ENCODE measurements at regions not wholly inside any gene's neighbourhood (a gene's known extent, or its start where the extent isn't known, plus 50 kb on each side); places are given as distances from the start of the nearest gene placed in this dataset.

DNA sequence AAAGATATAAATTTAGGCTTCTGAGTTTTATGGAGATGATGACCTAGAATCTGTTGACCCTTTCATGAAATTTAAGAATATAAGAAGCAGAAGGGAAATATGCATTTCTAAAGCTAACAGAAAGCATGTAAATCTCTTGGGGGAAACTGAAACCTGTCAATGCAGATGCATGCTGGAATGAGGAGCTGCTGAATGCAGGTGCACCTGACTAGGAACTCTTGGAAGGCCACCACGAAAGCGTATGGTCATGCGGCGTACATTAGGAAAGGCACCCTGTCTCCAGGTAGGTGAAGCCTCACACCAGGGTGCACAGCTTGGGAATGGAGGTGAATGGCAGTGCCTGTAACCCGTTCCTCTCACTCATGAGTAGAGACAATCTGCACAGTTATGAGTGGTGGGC is 309.7 kb downstream of the SEC16B start:
- TF ChIP-seq, protein P1, sequence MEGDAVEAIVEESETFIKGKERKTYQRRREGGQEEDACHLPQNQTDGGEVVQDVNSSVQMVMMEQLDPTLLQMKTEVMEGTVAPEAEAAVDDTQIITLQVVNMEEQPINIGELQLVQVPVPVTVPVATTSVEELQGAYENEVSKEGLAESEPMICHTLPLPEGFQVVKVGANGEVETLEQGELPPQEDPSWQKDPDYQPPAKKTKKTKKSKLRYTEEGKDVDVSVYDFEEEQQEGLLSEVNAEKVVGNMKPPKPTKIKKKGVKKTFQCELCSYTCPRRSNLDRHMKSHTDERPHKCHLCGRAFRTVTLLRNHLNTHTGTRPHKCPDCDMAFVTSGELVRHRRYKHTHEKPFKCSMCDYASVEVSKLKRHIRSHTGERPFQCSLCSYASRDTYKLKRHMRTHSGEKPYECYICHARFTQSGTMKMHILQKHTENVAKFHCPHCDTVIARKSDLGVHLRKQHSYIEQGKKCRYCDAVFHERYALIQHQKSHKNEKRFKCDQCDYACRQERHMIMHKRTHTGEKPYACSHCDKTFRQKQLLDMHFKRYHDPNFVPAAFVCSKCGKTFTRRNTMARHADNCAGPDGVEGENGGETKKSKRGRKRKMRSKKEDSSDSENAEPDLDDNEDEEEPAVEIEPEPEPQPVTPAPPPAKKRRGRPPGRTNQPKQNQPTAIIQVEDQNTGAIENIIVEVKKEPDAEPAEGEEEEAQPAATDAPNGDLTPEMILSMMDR (IDR thresholded peaks at IDR 0.05), result no peak
- no peak for TF ChIP-seq POLR2AphosphoS5 (IDR thresholded peaks at IDR 0.05; ENCODE audit: insufficient read depth in 1 of 2, low read depth in 1 of 2)
